ENCODE measurements at regions not wholly inside any gene's neighbourhood (a gene's known extent, or its start where the extent isn't known, plus 50 kb on each side); places are given as distances from the start of the nearest gene placed in this dataset.

DNA sequence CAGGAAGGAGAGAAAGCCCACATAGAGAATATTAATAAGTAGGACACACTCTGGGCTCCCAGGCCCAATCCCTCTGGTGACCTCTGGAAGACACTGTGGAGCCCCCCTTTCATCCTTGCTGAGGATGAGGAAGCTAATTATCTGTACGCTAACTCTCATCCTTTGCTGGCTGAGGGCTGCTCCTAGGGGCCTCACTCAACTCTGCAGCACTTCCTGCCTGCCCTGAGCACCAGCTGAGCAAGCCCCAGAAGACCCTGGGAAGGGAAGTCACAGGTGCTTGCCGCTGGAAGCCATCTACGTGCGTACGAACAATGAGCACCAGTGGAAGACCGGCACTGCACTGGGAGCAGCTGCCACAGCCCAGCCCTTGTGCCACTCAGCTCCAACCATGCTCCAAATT lies 145.8 kb upstream of the CDH5 start:
- TF ChIP-seq, protein P1, sequence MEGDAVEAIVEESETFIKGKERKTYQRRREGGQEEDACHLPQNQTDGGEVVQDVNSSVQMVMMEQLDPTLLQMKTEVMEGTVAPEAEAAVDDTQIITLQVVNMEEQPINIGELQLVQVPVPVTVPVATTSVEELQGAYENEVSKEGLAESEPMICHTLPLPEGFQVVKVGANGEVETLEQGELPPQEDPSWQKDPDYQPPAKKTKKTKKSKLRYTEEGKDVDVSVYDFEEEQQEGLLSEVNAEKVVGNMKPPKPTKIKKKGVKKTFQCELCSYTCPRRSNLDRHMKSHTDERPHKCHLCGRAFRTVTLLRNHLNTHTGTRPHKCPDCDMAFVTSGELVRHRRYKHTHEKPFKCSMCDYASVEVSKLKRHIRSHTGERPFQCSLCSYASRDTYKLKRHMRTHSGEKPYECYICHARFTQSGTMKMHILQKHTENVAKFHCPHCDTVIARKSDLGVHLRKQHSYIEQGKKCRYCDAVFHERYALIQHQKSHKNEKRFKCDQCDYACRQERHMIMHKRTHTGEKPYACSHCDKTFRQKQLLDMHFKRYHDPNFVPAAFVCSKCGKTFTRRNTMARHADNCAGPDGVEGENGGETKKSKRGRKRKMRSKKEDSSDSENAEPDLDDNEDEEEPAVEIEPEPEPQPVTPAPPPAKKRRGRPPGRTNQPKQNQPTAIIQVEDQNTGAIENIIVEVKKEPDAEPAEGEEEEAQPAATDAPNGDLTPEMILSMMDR (IDR thresholded peaks at IDR 0.05; ENCODE audit: low read depth, low read length) = no peak
- H3K4me3 ChIP-seq (ENCODE audit: low read depth, low read length) = no peak overlapping the region
- DNase-seq (ENCODE audit: low read depth, low spot score) = no peak
- in situ Hi-C loops (cut with HindIII; ENCODE audit: low sequenced_read_pairs) = no loop called here

GRCh38 chr16:66219491-66219890 lies 147.0 kb upstream of the CDH5 start:
- no peak for DNase-seq (ENCODE audit: low read depth, low spot score)
- H3K4me3 ChIP-seq (ENCODE audit: low read depth, low read length) = no peak overlapping the region
- in situ Hi-C loops (cut with HindIII; ENCODE audit: low sequenced_read_pairs) = no loop called here
- TF ChIP-seq, protein P1 (IDR thresholded peaks at IDR 0.05; ENCODE audit: low read depth, low read length) = no peak

GRCh38 chr16:66212428-66212827 lies 154.1 kb upstream of the CDH5 start:
- TF ChIP-seq, protein P1 (IDR thresholded peaks at IDR 0.05; ENCODE audit: low read depth, low read length) = no peak
- no peak overlapping the region for H3K4me3 ChIP-seq (ENCODE audit: low read depth, low read length)
- DNase-seq (ENCODE audit: low read depth, low spot score) = no peak
- in situ Hi-C loops (cut with HindIII; ENCODE audit: low sequenced_read_pairs) = no loop called here

GRCh38 chr16:66211651-66212050 lies 154.8 kb upstream of the CDH5 start:
- in situ Hi-C loops (cut with HindIII; ENCODE audit: low sequenced_read_pairs) = no loop called here
- TF ChIP-seq, protein P1 (IDR thresholded peaks at IDR 0.05; ENCODE audit: low read depth, low read length) = no peak
- H3K4me3 ChIP-seq (ENCODE audit: low read depth, low read length) = no peak overlapping the region
- DNase-seq (ENCODE audit: low read depth, low spot score) = no peak

DNA sequence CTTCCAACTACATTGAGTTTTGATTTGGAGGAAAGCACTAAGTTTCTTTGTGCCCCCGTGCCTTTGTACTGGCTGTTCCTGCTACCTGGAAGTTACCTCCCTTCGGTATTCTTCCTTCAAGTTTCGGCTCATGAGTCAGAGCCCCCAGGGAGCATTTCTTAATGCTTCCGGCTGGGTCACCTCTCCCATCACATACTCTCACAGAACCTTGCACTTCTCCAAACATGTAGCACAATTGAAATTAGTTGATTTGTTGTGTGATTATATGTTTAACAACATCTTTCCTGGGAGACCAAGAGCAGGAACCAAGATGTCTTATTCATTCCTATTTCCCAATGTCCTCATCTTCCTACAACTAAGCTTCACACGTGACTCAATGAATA lies 158.6 kb upstream of the CDH5 start:
- no peak overlapping the region for H3K4me3 ChIP-seq (ENCODE audit: low read depth, low read length)
- in situ Hi-C loops (cut with HindIII; ENCODE audit: low sequenced_read_pairs) = no loop called here
- TF ChIP-seq, protein P1 (IDR thresholded peaks at IDR 0.05; ENCODE audit: low read depth, low read length) = no peak
- DNase-seq (ENCODE audit: low read depth, low spot score) = no peak

DNA sequence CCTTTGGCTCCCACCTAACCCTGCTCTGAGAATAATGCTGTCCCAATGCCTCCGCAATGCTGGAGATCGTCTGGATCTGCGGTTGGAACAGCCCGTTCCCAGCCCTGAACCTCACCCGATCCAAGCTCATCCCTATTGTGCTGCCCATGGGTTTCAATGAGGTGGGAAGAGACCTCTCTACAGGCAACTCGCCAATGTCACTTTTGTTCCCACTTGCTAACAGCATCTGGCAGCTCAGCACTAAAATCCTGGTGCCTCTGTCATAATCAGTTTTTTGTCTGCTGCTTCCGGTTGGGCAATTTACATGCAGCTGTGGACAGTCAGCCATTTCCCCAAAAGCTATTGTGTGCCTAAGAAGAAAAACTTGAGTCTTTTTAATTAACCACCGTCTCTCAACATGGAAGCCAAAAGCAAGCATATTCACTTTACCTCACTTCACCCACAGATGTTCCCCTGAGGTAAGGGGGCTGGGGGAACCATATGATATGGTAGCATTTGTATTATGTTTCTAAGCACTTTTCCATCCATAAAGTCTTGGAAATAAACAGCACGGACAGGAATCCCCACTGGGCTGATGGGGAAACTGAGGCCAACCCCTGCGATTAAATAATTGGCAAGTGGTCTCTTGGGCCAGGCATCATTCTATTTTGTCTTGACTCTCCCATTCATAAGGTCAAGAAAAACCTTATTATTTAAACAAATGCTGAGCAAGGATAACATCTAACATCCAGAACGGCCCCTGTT lies 159.2 kb upstream of the CDH5 start:
- no peak for DNase-seq (ENCODE audit: low read depth, low spot score)
- in situ Hi-C loops (cut with HindIII; ENCODE audit: low sequenced_read_pairs) = no loop called here

More for the DNA sequence above, 159.2 kb upstream of the CDH5 start:
- TF ChIP-seq, protein P1 (IDR thresholded peaks at IDR 0.05; ENCODE audit: low read depth, low read length) = no peak
- no peak overlapping the region for H3K4me3 ChIP-seq (ENCODE audit: low read depth, low read length)
